NCI-H748 (cell line): ENCODE measurements at regions not wholly inside any gene's neighbourhood (a gene's known extent, or its start where the extent isn't known, plus 50 kb on each side); places are given as distances from the start of the nearest gene placed in this dataset.
A peak's percentile ranks its signal among the peaks of the same experiment; 100 is the strongest.
"Not testable (repeated sequence)": the region's sequence is repeated elsewhere in the genome, so short reads cannot be mapped to it uniquely, and the experiment has no call there.

Experiments
- DNase-seq: peaks from one replicate; lab custom pipeline; 2025; ENCODE audit not compliant: unreplicated experiment; lab: John Stamatoyannopoulos, UW

- DNase-seq: no peak
Measured at GRCh38 chr13:48583859-48584311, 51.0 kb upstream of the RCBTB2 start.

- DNase-seq: no peak
Measured at GRCh38 chr13:48585456-48585840, 52.6 kb upstream of the RCBTB2 start.

- DNase-seq: no peak
Measured at GRCh38 chr13:48586591-48587103, 53.8 kb upstream of the RCBTB2 start.

GRCh38 chr13:48588120-48588519 lies 55.2 kb upstream of the RCBTB2 start:
- no peak for DNase-seq

GRCh38 chr13:48590141-48590901 lies 57.4 kb upstream of the RCBTB2 start:
- no peak for DNase-seq

GRCh38 chr13:48591124-48591872 lies 58.4 kb upstream of the RCBTB2 start:
- DNase-seq: not testable (repeated sequence)

GRCh38 chr13:48591889-48592687 lies 59.2 kb upstream of the RCBTB2 start:
- no peak for DNase-seq

- DNase-seq: no peak
Measured at GRCh38 chr13:48592688-48593049, 59.8 kb upstream of the RCBTB2 start.

GRCh38 chr13:48593536-48593935 lies 60.2 kb upstream of the CYSLTR2 start:
- no peak for DNase-seq

- DNase-seq: no peak
Measured at GRCh38 chr13:48594096-48594815, 59.5 kb upstream of the CYSLTR2 start.

GRCh38 chr13:48595431-48596429 lies 58.0 kb upstream of the CYSLTR2 start:
- DNase-seq: peak; percentile 36

- DNase-seq: no peak
Measured at GRCh38 chr13:48600374-48601364, 53.1 kb upstream of the CYSLTR2 start.

- no peak for DNase-seq
Measured at GRCh38 chr13:48602296-48603016, 51.3 kb upstream of the CYSLTR2 start.

- DNase-seq: no peak
Measured at GRCh38 chr13:48603375-48603774, 50.4 kb upstream of the CYSLTR2 start.
